ENCODE measurements at regions not wholly inside any gene's neighbourhood (a gene's known extent, or its start where the extent isn't known, plus 50 kb on each side); places are given as distances from the start of the nearest gene placed in this dataset.
"Not testable (repeated sequence)": the region's sequence is repeated elsewhere in the genome, so short reads cannot be mapped to it uniquely, and the experiment has no call there.

DNA sequence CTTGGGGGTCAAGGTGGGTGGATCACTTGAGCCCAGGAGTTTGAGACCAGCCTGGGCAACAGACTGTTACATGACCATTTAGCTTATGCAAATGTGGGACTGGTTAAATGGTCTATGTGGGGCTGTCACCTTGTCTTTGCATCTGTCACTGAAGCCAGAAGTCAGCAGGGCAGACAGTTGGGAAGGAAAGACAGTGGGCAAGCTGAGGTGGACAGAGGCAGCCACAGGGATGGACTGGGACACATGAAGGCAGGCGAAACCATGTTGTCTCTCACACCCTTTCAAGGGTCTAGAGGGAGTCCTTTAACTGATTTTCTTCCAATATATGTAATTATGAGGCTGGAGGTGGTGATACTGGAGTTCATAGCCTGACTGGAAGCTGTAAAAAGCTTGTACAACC, 426.4 kb downstream of the TMEM121 start:
- no peak for DNase-seq (ENCODE audit: low spot score)

DNA sequence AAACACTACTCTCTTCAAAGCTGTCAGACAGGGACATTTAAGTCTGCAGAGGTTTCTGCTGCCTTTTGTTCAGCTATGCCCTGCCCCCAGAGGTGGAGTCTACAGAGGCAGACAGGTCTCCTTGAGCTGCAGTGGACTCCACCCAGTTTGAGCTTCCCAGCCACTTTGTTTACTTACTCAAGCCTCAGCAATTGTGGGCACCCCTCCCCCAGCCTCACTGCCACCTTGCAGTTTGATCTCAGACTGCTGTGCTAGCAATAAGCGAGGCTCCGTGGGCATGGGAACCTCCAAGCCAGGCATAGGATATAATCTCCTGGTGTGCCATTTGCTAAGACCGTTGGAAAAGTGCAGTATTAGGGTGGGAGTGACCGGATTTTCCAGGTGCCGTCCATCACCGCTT, 435.2 kb downstream of the TMEM121 start:
- DNase-seq (ENCODE audit: low spot score) = not testable (repeated sequence)

DNA sequence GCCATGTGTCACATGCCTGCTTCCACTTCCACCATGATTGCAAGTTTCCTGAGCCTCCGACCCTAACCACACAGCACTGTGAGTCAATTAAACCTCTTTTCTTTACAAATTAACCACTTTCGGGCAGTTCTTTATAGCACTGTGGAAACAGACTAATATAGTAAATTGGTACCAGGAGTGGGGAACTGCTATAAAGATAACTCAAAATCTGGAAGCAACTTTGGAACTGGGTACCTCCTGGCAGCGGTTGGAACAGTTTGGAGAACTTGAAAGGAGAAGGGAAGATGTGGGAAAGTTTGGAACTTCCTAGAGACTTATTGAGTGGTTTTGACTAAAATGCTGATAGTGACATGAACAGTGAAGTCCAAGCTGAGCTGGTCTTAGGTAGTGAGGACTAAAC, 436.1 kb downstream of the TMEM121 start:
- DNase-seq (ENCODE audit: low spot score) = no peak

DNA sequence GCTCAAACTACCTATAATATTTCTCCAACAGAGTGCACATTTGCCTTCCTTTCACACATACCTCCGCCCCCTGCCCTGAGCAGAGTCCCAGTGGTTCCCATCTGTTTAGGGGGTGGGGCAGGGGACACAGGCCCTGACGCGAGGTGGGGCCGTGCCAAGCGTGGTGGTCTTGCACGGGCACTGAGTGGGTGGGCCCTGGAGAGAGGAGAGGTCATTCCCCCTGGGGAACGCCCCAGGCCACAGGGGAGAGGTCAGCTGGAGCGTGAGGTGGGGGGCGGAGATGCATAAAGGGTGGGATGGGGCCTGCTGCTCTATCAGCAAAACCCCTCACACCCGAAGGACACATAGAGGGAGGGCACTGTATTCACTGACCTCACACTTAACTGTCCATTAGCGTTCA, 441.9 kb downstream of the TMEM121 start:
- DNase-seq (ENCODE audit: low spot score) = no peak

DNA sequence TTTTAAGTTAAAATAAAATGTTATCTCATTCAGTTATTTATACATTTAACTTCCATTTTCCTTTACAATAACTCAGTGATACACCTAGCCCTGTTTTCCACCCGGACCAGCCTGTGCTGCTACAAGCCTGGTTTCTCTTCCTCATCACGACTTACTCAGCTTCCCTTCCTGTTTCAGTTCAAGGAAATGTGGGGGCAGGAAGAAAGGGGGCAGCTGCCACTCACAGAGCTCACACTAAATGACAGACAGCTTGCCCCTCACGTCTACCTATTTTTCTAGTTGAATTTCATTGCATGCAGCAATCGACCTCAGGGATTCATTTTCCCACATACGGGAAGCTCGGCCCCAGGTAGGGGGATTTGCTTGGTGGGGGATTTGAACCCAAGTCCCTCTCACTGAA, 442.6 kb downstream of the TMEM121 start:
- not testable (repeated sequence) for DNase-seq (ENCODE audit: low spot score)

DNA sequence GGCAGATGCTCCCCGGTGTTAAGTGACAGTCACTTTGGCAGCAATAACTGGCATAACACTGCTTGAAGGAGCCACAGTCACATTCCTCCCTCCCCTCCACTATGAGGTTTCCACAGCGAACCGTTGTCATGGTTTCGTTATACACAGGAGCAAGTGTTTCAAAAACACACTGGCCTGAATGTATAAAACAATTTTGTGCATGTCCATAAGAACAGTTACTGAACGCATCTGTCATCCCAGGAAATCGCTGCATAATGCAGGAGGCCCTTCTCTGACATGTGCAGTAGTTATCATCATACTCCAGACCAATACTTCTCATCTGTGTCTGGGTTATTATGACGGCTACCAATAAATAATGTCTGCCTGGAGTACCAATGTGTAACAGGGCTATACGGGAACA, 444.4 kb downstream of the TMEM121 start:
- DNase-seq (ENCODE audit: low spot score) = not testable (repeated sequence)

DNA sequence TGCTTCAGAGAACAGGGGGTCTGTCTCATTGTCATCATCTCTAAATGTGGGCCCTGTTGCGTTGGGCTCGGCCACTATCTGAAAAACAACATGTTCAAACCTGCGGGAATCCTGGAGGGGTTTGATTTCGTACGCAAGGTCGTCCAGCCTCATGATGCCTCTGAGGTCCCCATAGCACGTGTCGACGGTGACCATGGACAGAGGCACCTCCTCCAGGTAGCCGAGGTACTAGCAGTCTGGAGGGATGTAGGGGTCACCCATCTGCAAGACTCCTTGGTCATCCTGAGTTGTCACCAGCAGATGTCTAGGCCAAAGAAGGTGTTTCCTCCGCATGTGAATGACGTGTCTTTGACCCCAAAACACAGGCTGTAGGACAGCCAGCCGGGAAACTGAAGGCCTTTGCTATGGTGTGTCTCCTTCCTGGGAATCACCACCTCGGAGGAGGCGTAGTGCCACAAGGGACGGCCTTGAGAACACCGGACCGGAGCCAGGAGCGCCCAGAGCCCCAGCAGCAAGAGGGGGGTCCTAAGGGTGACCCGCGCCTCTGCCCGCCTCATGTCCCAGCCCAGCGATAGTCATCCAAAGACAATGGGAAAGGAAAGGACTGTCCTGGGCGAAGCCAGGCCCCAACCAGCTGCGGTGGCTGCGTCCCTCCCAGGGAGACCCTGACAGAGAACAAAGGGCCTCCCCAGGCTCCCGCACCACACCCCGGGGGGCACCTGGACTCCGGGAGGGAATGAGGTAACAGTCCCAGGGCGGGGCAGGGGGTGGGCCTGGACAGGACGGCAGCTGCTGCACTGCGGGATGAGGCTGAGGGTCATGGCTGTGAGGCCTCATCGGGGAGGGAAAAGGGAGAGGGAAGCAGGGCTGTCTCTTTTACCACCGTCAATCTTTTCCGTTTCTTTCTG, 445.5 kb downstream of the TMEM121 start:
- DNase-seq (ENCODE audit: low spot score) = no peak

DNA sequence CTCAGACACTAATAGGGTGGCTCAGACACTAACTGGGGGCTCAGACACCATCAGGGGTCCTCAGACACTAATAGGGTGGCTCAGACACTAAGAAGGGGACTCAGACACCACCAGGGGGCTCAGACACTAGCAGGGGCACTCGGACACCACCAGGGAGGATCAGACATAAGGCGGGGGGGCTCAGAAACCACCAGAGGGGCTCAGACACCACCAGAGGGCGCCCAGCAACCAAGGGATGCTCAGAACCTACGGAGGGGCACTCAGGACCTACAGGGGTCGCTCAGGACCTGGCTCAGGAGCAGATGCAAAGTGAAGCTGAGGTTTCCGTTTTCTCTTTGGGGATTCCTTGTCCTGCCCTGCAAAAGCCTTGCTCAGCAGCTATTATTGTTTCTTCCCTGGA, 448.5 kb downstream of the TMEM121 start:
- DNase-seq (ENCODE audit: low spot score) = no peak

DNA sequence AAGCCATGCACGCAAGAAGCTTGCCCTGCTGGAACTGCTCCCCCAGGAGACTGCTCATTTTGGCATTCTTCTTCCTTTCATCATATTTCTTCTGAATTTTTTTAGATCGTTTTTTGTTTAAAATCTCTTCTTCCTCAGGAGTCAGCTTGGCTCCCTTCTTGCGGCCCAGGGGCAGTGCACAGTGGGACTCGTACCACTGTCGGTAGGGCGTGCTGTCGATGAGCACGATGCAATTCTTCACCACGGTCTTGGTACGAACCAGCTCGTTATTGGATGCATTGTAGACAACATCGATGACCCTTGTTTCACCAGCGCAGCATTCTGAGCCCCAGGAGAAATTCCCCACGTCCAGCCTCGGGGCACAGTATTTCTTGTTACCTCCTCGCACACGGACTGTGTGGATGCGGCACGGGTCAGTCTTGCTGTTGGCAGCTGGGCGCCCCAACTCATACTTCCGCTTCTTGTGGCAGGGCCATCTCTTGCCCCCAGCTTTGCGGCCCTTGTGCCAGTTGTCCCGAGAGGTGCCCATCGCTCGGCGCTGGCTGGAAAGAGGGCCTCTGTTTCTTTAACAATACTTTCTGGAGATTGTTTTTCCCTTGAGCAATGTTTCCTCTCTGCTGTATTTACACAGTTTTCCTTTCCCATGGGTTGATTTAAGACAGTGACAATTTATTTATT, 452.4 kb downstream of the TMEM121 start:
- DNase-seq (ENCODE audit: low spot score) = no peak

DNA sequence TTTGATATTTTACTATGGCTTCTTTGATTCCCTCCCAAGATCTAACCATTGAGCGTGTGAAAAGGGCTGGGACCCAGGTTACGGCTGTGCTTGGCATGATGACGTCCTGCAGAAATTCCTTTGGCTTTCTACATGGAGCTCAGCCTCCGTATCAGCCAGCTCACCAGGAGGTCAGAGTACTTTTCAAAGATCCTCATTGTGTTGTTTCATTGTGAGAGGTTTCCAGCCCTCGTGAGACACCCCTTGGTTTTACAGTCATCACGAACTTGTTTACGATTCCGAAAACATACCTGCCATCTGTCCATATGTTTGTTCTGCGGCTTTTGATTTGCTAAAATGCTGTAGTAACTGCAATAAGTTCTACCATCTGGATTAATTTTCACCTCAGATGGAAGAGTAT, 453.1 kb downstream of the TMEM121 start:
- no peak for DNase-seq (ENCODE audit: low spot score)

DNA sequence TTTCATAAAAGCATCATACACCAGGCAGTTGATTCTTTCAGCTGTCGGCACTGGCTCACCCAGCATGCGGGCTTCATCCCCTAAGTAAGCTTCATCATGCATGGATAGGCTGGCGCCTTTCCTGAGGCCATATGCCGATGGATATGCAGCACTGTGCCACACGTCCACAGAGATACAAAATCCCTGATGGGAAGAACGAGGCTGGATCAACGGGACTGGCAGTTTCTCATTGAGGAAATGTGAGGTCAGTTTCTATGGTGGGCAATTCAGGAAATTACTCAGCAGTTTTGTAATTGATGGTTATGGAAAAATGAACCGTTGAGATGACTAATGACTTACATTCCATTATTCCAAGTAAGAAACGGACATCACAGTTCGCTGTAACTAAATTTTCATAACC, 453.8 kb downstream of the TMEM121 start:
- DNase-seq (ENCODE audit: low spot score) = no peak

DNA sequence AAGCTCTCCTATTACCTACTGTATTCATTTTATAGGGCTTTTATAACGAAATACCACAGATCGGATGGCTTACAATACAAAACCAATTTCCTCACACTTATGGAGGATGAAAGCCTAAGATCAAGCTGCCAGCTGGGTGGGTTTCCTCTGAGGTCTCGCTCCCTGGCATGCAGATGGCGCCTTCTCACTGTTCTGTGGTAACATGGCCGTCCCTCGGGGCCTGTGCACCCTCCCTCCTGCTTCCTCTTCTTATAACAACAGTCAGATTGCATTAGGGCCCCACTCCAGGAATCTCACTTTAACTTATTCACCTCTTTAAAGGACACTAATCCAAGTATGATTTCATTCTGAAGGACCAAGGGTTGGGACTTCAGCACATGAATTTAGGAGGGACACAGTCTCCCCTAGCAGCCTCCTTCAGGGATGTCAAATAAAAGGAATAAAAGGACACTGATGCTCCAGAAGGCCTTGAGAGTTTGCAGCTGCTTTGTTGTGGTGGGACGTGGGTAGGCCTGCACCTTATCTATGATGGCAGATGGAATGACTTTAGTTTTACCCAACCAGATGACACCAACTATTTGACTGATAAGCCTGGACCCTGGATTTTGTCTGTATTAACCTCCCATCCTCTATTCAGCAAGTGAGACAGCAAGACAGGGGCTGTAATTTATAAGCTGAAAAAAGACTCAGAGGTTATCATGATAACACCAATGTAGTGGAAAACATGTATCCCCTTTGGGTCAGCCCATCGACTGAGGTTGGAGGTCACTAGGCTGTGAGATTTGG, 455.3 kb downstream of the TMEM121 start:
- DNase-seq (ENCODE audit: low spot score) = not testable (repeated sequence)

DNA sequence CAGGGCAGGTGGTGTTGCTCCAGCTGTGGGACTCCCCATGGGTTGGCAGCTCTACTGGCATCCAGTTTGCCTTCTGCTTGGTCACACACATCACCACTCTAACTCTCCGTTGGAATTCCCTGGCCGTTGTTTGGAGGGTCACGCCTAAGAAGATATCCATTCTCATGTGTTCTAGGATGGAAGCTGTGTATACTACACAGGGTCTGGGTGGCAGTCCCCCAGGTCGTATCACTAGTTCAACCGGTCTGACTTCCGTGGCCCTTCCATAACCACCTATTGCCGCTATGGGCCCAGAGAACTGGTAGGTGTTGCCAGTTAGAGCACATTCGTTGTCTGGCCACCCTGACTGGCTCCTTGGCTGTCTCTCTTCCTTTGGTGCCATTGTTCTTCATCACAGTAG, 456.3 kb downstream of the TMEM121 start:
- no peak for DNase-seq (ENCODE audit: low spot score)

DNA sequence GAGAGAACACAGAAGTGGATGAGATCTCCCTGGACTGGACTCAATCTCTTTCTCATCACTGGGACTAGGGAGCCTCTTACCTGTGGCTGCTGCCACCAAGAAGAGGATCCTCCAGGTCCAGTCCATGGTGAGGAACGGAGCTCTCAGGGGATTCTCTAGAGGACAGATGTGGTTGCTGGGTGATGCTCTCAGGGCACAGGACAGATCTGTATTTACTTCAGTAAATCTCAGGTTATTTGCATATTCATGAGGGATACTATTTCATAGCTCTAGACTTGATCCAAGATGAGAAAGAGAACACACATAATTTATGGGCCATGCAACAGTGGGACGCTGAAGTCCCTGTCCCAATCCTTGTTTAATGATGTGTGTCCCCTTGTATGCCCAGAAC, 460.5 kb downstream of the TMEM121 start:
- no peak for DNase-seq (ENCODE audit: low spot score)

DNA sequence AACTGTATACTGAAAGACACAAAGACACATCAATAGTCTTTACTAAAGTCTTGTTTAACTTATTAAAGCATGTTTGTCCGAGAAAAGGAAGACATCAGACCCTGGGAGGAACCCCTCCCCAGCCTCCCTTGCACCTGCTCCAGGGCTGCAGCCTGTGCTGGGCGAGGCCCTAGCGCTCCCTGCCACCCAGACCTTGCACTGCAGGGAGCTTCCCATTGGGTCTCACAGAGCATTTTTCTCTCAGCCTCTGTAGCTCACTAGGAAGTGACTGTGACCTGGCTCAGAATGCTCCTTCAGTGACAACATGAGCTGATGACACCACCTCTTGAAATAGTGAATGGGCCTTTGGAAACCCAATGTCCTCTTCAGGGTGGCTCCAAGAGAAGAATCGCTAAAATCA, 461.2 kb downstream of the TMEM121 start:
- DNase-seq (ENCODE audit: low spot score) = no peak

DNA sequence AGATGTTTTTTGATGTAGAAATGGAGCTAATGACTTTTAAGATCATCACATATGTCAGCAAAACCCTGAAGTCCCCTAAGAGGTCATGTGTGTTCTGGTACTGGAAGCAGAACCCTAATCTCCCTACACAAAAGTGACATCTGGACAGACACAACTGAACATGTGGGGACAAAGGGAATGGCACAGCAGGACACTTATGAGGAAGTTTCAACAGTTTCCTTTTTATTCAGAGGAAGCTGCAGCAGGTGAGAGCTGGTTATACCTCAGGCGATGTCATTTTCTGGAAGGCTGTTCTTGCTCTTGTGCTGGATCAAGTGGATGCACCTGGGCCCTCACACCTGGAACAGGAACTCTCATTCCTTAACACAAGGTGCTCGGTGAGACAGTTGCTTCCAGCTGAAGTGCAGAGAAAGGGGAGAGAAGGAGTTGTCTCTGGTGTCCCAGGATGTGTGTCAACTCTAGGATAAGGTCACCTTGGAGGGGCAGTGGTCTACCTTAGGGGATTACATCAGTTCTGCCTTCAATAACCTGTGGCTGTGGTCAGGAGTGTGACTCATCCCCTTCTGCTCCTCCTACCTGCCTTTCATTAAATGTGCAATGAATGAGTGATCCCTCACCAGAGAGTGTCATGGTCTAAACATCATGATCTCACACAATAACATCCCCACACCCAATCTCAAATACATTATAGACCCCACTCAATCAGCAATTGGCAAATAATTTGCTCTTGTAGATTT, 463.4 kb downstream of the TMEM121 start:
- DNase-seq (ENCODE audit: low spot score) = no peak

DNA sequence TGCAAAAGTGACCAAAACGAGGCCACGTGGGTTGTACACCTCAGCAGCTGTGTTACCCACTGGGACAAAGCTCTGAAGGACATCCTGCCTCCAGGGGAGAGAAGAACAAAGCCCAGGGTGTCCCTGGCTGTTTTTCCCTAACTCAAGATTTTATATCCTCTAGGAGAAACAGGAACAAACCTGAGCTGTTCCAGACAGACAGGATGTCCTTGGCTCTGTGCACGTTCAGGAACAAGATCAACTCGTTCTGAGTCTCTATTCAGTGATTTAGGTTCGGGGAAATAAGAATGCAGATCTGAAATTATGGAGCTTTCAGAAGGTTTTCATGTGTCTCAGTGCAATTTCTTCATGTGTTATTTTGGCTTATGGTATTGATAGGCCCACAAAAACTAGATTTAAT, 465.3 kb downstream of the TMEM121 start:
- DNase-seq (ENCODE audit: low spot score) = not testable (repeated sequence)

DNA sequence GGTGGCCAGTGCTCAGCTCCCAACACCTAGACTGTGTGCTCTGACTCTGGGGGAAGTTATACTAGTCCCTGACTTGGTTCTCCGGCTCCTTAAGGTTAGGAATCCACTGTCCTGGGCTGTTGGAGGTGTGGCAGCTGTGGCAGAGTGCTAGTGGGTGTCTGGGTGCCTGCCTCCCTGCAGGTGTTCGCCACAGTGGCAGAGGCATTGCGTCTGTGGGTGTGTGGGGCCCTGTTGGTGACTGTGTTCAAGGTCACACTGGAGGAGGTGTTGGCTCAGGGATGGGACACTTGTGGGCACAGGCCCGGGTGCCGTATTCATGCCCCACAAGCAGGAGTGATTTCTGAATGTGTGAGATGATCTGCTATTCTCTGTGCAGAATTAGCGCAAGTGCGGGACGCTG, 467.4 kb downstream of the TMEM121 start:
- DNase-seq (ENCODE audit: low spot score) = no peak

DNA sequence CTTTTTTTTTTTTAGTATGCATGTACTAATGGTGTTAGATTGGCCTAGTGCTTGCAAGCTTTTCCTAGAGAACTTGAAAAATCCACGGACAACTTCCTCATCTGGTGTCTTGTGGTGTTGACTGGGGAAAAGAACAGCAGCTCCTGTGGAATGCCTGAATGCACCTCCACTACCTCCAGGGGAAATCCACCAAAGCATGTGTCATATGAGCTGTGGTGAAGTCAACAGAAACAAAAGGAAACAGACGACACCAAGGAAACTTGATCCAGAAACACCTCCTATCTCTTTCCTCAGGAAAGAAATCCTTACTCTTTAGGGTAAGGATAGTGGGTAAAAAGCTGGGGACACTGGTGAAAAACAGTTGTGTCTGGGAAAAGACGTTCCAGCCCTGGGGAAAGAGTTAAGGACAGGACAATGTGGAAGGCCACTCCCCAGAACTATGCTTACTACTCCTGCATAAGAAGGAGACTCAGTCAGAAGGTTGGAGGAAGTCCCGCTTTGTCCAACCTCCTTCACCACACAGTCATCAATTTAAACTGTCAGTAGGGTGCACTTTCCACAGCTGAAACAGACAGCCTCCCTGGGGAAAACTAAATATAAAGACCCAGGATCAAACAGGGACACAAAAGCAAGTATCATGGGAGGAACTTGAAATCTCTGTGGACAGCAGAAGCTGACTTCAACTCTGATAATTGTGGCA, 468.8 kb downstream of the TMEM121 start:
- DNase-seq (ENCODE audit: low spot score) = not testable (repeated sequence)

DNA sequence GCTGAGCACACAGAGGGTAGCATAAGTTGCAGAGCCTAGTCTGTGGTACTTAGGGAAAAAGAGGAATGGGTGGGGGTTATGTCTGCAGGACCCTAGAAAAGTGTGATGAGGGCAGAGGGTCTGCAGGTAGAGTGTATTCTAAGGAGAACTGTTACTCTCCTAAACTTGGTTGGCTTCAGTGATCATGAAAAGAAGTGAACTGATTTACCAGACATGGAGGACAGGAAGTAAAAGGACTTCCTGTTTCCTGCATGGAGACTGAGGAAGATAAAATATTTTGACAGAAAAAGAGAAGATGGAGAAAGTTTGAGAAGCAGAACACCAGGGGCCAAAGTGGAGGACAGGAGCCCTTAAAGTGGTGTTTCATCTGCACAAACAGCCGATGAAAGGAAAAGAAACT, 472.2 kb downstream of the TMEM121 start:
- DNase-seq (ENCODE audit: low spot score) = not testable (repeated sequence)

DNA sequence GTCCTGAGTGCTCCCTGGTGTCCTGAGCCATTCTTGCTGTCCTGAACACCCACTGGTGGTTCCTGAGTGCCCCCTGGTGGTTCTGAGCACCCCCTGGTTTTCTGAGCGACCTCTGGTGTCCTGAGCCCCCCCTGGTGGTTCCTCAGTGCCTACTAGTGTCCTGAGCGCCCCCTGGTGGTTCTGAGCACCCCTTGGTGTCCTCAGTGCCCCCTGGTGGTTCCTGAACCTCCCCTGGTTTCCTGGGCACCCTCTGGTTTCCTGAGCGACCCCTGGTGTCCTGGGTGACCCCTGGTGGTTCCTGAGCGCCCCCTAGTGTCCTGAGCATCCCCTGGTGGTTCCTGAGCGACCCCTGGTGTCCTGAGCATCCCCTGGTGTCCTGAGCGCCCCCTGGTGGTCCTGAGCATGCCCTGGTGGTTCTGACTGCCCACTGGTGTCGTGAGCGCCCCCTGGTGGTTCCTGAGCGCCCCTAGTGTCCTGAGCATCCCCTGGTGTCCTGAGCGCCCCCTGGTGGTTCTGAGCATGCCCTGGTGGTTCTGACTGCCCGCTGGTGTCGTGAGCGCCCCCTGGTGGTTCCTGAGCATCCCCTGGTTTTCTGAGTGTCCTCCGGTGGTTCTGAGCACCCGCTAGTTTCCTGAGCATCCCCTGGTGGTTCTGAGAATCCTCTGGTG, 473.1 kb downstream of the TMEM121 start:
- peak; percentile 30 for DNase-seq (ENCODE audit: low spot score)
